ENCODE measurements at regions not wholly inside any gene's neighbourhood (a gene's known extent, or its start where the extent isn't known, plus 50 kb on each side); places are given as distances from the start of the nearest gene placed in this dataset.
"Not testable (repeated sequence)": the region's sequence is repeated elsewhere in the genome, so short reads cannot be mapped to it uniquely, and the experiment has no call there.

DNA sequence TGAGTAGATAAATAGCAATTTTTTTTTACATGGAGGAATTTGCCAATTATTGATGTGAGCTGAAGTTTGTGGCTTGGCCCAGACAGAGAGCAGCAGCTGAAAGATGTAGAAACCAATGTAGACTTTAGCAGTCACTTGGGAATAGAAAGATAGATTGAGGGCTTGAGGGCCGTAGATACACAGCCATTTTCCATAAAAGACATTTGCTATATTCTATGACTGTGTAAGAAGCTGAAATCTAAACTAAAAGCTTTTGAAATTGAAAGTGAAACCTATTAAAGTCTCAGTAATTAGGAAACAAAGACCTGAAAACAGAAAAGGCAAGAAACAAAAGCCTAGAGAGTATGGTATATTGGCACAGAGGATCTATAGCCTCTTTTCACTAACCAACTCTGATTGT is 332.7 kb downstream of the CENPW start:
- H3K9me3 ChIP-seq (ENCODE audit: low read depth): no peaks in the 10 kb centered on the region
- H3K36me3 ChIP-seq: no peaks in the 10 kb centered on the region
- no peak overlapping the region for H3K27ac ChIP-seq
- no peaks in the 10 kb centered on the region for H3K27me3 ChIP-seq
- TF ChIP-seq CTCF (IDR thresholded peaks at IDR 0.05; ENCODE audit: low read depth, low read length): no peak
- DNase-seq (ENCODE audit: low read depth in 1 of 2, low spot score in 1 of 2): peak in 1 of 2 donors; percentile 34
- no peaks in the 10 kb centered on the region for H3K4me1 ChIP-seq (ENCODE audit: low read depth)
- H3K4me3 ChIP-seq: no peak overlapping the region

GRCh38 chr6:126673749-126674148 is 333.8 kb downstream of the CENPW start:
- H3K4me3 ChIP-seq; DNase-seq (ENCODE audit: low read depth in 1 of 2, low spot score in 1 of 2): not testable (repeated sequence)

DNA sequence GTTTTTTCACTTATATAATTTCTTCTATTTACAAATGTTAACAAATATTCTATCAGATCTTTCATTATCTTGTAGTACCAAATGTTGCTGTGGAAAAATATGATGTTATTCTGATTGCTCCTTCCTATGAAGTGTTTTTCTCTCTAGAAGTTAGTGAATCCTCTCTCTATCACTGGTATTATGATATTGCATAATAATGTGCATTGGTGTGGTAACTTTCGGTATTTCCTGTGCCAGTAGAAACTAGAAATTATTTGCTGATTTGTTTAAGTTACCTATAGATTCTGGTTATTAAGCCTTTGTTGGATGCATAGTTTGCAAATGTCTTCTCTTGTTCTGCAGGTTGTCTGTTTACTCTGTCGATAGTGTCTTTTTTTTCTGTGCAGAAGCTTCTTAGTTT is 342.5 kb downstream of the CENPW start:
- H3K36me3 ChIP-seq: no peaks in the 10 kb centered on the region
- TF ChIP-seq CTCF (IDR thresholded peaks at IDR 0.05; ENCODE audit: low read depth, low read length): no peak
- DNase-seq (ENCODE audit: low read depth in 1 of 2, low spot score in 1 of 2): peak in 1 of 2 donors; percentile 24
- H3K9me3 ChIP-seq (ENCODE audit: low read depth): no peaks in the 10 kb centered on the region
- H3K27ac ChIP-seq: no peak overlapping the region
- no peaks in the 10 kb centered on the region for H3K27me3 ChIP-seq
- H3K4me3 ChIP-seq: no peak overlapping the region
- H3K4me1 ChIP-seq (ENCODE audit: low read depth): no peaks in the 10 kb centered on the region

More at GRCh38 chr6:126673749-126674148, 333.8 kb downstream of the CENPW start:
- not testable (repeated sequence) for H3K27me3 ChIP-seq; H3K27ac ChIP-seq; H3K4me1 ChIP-seq (ENCODE audit: low read depth); H3K36me3 ChIP-seq; H3K9me3 ChIP-seq (ENCODE audit: low read depth)

DNA sequence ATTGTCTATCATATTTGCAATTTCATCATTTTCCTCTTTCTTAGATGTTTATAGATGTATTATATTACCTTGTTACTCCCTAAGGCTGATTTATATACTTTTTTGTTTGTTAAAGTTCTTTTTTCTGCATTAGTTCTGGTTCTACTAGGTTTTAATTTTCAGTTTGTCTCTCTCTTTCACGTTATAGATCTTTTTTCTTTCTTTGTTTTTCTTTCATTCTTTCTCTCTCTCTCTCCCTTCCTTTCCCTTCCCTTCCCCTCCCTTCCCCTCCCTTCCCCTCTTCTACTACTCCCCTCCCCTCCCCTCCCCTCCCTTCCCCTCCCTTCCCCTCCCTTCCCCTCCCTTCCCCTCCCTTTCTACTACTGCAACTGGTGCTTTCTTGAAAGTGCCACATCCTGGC is 345.3 kb downstream of the CENPW start:
- H3K36me3 ChIP-seq: no peaks in the 10 kb centered on the region
- no peaks in the 10 kb centered on the region for H3K4me1 ChIP-seq (ENCODE audit: low read depth)
- no peak for DNase-seq (ENCODE audit: low read depth in 1 of 2, low spot score in 1 of 2)
- no peaks in the 10 kb centered on the region for H3K27me3 ChIP-seq
- no peaks in the 10 kb centered on the region for H3K9me3 ChIP-seq (ENCODE audit: low read depth)
- H3K27ac ChIP-seq: no peak overlapping the region
- TF ChIP-seq CTCF (IDR thresholded peaks at IDR 0.05; ENCODE audit: low read depth, low read length): no peak
- H3K4me3 ChIP-seq: no peak overlapping the region

GRCh38 chr6:126696921-126697693 is 357.2 kb downstream of the CENPW start:
- peaks cover 3% of the 10 kb centered on the region for H3K27me3 ChIP-seq
- H3K4me3 ChIP-seq: no peak overlapping the region
- no peak for TF ChIP-seq CTCF (IDR thresholded peaks at IDR 0.05; ENCODE audit: low read depth, low read length)
- peak overlapping the region; percentile 58 for H3K27ac ChIP-seq
- H3K9me3 ChIP-seq (ENCODE audit: low read depth): no peaks in the 10 kb centered on the region
- no peaks in the 10 kb centered on the region for H3K36me3 ChIP-seq
- H3K4me1 ChIP-seq (ENCODE audit: low read depth): peaks cover 24% of the 10 kb centered on the region
- peak in 1 of 2 donors; percentile 67 for DNase-seq (ENCODE audit: low read depth in 1 of 2, low spot score in 1 of 2)

DNA sequence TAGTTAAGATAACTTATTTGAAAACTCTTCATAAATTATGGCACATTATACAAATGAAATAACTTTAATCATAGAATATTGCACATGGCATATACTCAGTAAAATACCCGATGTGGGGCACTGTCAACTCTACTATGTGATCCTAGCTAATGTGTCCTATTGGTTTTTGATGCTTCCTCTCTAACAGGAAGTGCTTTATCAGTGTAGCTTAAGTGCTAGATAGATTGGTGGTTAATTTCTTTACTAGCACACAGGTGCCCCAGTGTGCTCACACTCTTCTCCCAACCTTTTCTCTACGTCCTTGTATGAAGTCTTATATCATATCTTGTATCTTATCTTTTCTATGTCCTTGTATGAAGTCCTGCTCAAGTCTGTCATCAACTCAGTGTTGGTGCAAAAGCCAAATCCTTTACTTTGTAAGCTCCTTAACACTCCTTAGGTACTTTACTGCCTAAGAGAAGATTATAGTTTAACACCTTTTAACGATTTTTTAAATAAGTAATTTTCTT is 358.9 kb downstream of the CENPW start:
- no peak for DNase-seq (ENCODE audit: low read depth in 1 of 2, low spot score in 1 of 2)
- no peaks in the 10 kb centered on the region for H3K36me3 ChIP-seq
- no peak overlapping the region for H3K27ac ChIP-seq
- peaks cover 24% of the 10 kb centered on the region for H3K4me1 ChIP-seq (ENCODE audit: low read depth)
- H3K4me3 ChIP-seq: no peak overlapping the region
- H3K9me3 ChIP-seq (ENCODE audit: low read depth): no peaks in the 10 kb centered on the region
- peaks cover 3% of the 10 kb centered on the region for H3K27me3 ChIP-seq
- no peak for TF ChIP-seq CTCF (IDR thresholded peaks at IDR 0.05; ENCODE audit: low read depth, low read length)

All from cardiac muscle cell (in vitro differentiated cells and primary cell).